Stimulated activated CD4-positive, alpha-beta T cell treated with anti-CD3 and anti-CD28 coated beads, Interleukin-4, amount 100 ng/mL, for 48 hours (primary cell): ENCODE measurements at regions not wholly inside any gene's neighbourhood (a gene's known extent, or its start where the extent isn't known, plus 50 kb on each side); places are given as distances from the start of the nearest gene placed in this dataset.

ENCODE experiments used
- DNase-seq, 2 donors: peaks; one replicate each; pipeline ENCODE4 v3.0.0-alpha.2; 2020; ENCODE audit warnings: low read depth in 2 of 2

DNA sequence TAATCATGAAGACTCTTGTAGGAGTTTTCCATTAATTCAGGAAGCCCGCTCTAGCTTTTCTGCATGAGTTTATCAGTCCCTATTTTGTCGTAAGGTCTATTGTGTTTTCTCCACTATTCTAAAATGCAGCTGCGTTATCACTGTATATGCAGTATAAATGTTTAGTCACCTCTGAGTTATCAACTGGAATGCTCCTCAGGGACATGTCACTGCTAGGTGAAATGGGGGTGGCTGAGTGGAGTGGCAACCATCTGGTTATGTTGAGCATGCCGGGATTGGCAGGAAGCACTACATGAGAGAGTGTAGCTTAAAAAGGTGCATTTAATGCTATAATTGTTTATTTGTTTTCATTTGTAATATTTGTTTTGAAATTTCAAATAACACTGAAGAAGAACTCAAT is 285.2 kb upstream of the ELAC2 start:
- DNase-seq, result no peak

DNA sequence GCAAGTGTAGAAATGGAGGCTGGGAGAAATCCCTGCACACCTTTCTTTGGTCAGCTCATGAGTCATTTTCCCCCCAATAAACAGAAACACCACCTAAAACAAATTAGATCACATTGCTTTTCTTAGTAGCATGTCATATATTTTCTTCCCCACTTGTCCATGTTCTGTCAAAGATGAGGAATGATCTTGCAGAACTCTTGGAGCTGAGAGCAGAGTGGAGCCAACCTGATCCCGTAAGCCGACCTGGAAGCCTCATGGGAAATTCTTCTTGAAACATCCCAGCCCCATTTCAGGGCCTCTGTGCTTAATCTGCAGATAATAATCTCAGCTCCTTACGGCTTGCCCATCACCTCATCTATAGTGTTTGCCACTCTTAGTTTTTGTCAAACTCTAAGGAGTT is 284.6 kb upstream of the ELAC2 start:
- no peak for DNase-seq

DNA sequence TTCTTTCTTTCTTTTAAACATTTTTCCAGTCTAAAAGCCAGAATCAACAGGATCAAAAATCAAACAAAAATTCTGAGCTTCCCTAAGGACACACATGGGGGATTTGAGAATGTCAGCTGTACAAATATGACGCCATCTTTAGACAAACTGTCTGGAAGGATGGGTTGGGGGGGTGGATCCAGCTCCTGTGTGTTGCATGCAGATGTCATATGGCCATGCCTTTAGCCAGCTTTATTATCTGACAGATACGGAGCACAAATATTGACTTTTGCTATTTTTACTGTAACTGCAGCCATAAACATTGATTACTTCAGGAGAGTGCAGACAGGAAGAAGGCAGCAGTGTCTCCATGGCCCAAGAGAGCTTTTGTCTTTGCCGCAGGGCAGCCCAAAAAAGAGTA is 279.4 kb upstream of the ELAC2 start:
- no peak for DNase-seq

DNA sequence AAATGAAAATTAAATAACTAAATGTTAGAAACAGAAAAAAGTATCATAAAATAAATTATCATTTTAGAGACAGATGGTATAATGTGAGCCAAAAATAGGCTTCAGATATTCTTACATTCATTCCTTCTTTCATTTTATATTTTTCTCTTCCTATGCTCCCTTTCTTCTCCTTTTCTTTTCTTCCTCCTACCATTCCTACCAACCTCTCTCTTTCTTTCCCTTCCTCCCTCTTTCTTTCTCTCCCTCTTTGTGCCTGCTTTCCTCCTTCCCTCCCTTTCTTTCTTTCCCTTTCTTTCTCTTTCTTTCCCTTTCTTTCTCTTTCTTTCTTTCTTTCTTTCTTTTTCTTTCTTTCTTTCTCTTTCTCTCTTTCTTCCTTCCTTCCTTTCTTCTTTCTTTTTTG is 275.6 kb upstream of the ELAC2 start:
- no peak for DNase-seq

DNA sequence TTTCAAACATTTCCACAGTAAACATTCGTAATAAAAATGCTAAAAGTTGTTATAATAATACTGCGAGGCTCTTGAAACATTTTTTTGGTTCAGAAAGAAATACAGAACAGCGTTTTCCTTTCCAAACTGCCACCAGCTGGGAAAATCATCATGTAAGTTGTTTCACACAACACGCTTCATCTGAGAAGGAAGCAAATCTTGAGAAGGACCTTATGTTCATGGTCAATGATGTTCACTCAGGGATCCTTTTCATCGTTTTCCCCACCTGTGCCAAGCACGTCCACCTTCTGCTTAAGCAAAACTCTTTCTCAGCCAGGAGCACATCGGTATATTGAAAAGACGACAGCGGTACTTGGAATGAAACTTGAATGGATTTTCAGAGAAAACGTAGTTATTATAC is 274.5 kb upstream of the ELAC2 start:
- DNase-seq, result no peak

DNA sequence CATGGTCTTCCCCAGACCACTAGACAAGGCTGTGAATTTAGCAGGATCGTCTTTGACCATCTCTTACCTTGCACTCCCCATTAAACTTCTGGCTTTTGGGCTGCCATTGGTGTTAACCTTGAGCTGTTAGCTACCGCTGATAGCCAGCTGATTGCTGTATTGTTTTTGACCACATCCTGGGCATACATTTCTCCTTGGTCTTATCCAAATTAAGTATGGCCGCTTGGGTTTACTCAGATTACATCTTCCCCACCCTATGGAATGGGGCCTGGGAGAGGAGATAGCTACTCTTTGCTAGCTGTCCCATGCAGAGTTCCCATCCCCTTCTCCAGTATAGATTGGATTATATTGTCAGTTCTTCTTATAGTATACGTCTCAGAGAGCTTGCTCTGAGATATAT is 270.4 kb upstream of the ELAC2 start:
- DNase-seq, result no peak

DNA sequence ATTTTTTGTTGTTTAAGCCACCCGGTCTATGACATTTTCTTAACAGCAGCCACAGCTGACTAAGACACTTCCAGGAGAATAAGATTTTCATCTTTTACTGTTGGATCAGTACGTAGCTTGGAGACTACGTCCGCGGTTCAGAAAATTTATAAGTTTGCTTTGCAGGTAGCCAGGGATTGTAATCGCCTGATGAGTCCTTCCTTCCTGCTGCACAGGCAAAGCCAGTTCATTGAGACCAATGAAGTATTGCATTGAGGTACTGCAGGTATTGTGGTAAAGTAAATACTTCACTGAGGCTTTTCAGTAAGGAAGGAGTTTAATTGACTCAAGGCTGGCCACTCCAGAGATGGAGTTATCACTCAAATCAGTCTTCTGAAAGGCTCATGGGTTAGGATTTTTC is 269.4 kb upstream of the ELAC2 start:
- DNase-seq, result no peak

DNA sequence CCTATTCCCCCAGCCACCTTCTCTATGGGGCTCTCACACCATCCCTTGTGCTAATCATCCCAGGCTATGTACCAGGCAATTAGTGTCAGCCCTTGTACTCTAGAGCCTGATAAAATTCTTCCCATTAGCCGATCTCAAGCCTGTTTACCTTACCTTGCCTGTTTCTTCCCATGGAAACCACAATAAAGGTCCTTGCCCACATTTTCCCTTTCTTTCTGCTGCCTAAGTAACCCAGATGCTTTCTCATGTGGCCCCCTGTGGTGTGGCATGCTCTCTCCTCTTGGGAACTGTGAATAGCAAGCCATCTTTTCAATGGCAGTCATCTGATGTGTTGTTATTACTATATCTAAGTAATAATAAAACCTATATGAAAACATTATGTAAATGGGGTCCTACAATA is 265.8 kb upstream of the ELAC2 start:
- DNase-seq, result no peak

DNA sequence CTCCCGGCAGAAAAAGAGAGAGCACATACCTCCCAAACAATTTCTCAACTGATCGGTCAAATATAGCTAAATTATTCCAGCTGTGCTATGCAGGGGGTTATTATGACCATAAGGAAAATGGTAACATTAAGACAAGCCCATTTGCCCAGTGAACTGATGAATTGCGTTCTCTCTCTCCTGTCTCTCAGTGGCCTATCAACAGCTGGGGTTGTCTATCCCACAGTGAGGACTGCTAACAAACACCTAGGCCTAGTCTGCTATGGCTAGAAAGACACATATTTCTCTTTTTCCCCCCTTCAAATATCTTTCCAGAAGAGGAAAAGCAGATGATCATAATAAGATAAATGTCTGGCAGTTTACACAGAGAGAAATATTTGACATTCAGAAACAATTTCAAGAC is 263.8 kb upstream of the ELAC2 start:
- DNase-seq, result no peak

DNA sequence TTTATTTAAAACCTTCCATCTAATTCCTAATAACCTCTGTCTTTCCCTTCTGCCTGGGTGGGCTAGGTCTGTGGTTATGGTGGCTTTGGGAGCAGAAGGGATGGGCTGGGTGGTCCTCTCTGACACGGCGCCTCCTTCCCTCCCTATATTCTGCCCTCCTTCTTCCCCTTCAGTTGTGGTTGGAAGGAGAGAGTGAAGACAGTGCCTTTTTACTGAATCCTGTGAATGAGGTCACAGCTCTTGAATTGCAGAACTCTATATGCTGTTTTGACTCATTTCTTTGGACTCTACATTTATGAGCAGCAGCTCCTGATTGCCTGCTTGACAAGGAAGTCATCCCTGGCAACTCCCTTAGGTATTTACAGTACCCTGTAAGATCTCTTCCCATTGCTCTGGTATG is 256.0 kb upstream of the ELAC2 start:
- DNase-seq, result no peak

DNA sequence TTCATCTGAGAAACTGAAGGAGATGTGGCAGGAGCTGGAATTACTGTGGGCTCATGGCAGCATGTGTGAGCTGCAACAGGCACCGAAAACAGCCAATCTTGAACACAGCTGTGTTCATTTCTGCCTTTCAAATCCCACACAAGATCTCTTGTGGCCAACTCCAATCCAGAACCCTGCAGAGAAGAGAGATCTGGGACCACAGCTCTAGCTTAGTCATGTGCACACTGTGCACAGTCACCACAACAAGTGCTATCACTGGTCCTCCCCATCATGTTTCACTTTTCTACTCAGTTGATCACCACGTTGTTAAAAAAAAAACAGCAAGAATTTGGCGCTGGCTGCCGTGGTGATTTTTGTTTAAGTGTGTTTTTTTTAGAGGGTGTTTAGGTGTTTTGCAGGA is 254.5 kb upstream of the ELAC2 start:
- no peak for DNase-seq

DNA sequence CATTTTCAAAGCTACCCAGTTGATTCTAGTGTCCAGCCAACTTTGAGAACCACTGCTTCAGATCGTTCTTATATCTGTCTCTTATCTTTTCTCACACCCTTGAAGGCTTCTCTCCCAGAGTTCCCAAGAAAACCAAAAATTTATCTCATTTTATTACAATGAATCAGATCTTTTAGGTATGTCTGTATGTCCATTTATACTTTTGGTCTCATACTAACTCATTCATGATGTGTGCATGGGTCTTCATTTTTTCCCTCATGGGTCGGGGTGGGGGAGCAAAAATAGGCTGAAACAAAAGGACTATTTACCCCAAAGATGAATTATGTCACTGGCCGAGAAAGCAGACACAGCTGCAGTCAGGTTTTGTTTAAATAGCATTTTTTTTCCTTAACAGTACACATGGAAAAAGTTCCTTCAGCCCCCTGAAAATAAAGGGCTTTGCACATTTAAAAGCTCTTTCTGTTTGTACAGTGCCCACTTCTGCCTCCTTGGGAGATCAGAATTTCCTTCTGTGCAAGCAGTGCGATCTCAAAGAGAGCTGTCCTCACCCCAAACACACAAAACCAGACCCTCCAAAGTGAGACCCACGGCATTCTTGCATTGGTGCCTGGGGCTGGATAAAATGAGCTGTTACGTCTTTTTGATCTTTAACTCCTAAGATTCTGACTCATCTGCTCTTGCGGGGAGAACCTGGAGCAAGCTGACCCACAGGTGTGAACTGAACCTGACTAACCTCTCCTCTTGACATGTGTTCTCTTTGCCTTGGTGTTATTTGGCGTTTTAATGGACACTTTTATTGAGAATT is 251.2 kb upstream of the ELAC2 start:
- no peak for DNase-seq

DNA sequence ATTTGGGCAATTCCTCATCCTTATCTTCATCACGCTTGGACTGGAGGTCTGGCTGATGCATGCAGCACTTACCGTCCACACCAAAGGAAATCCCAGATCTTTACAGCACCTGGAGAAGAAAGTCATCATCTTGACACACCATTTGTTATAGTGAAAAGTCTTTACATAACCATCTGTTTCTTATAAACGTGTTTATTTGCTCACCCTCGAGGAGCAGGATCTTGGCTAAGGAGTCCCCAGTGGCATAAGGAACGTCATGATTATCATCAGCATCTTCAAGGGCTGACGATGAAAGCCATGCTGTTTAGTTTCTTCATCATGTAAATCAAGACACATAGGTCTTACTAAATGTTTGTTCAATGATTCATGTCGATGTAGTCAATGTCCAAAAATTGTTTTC is 248.8 kb upstream of the ELAC2 start:
- DNase-seq, result no peak

DNA sequence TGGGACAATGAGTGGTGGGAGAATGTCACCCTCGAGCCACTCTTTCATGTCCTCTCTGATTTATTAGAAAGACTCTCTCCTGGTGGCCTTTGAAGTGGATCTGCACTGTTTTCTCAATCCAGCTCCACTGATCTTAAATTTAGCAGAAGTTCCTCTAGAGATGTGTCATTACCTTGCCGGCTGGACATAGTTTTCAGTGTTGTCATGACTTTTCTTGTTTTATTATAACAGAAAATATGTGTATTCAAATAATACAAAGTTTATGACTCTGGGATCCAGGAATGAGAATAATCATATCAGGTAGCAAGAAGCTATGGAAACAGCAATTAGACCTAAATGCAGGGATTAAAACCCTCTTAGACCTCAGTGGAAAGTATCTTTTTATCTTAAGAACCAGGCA is 247.5 kb upstream of the ELAC2 start:
- no peak for DNase-seq

DNA sequence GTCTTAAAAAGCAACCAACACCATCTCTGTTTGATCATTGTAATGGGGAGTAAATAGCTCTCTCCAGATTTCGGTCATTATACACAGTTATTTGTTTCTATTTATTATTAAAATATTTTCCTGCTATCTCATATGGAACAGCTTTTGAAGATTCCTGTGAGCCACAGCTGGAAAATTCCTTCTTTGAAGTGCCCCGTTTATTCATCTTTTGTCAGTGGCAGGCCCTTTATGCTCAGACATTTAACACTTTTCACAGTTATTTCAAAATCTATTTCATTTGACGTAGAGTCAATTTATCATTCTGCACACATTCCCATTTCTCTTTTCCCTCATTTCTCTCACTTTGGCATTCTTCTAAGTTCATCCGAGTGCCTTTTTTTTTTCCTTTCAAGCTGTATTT is 245.9 kb upstream of the ELAC2 start:
- DNase-seq, result no peak

DNA sequence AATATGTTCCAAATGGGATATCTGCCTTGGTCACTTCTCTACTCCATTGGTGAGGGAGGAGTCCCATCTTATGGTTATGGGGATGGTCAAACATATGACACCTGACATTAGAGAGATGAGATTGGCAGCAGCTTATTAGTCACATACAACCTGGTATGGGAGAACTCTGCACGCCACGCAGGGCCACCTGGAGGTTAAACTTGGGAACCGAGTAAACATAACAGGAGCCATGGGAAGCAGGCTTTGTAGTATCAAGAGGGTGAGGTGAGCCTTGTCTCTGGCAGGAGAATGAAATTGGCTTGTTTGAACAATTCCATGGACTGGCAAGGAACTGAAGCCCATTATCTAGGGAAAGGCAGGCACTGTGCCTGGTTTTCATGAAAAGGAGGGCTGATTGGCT is 238.7 kb upstream of the ELAC2 start:
- no peak for DNase-seq

DNA sequence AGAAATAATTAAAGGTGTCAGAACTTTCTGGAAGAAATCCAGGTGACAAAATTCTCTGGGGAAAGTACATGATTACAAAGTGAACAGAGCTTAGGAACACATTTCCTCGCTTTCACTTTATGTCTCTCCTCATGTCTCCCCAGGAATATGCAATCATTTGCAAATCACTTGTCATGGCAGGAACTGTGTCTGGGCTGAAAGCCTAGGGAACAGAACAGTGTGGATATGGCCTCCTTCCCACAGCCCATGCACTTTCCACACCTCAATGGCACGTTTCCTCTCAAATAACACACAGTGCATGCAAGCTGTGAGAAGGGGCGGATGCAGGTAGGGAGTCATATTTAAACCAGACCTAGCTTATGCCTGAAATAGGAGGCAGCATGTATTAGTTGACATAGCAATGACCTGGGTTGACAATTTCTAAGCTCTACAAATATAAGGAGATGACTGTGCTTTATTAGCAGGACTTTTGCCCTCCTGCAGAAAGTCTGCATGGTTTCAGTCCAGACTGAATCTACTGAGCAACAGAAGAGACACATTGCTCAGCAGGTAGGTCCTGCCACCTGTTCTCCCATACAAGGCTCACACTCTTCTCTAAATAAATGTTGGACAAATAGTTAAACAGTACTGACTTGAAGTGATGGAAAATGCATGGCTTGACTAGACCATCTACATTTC is 236.0 kb upstream of the ELAC2 start:
- DNase-seq, result no peak

DNA sequence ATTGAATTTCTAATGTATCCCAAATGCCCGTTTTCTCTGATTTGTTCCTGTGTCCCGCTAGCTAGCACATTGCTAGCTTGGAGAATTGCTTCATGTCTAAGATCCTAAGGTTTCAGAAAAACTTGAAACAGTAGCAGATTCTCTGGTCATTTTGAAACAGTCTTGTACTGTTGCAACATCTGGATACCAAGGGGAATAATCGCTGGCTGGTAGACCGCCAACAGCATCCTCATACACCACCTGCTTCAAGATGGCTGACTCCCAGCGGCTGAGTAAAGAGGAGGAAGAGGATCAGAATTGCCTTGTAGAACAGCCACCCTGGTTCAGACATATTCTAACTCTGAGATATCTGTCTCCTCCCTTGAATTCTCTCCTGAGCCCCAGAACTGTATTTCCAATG is 226.7 kb upstream of the ELAC2 start:
- DNase-seq, result no peak

DNA sequence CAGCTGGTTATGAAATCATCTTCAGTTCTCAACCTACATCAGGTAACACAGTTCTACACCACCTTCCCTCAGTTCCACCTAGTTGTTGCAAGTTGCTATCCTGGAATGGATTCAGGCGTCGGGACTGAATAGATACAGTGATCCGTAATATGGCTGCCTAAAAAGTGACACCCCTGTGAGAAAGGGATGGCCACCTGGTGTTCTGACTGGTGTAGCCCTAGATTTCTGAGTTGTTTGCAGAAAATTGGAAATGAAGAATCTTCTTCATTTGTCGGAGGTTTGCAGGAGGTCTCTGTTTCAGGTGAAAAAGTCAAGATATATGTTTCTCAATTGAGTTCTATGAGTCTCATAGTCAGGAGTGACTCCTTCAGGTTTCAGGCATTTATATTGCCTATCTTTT is 225.8 kb upstream of the ELAC2 start:
- no peak for DNase-seq

DNA sequence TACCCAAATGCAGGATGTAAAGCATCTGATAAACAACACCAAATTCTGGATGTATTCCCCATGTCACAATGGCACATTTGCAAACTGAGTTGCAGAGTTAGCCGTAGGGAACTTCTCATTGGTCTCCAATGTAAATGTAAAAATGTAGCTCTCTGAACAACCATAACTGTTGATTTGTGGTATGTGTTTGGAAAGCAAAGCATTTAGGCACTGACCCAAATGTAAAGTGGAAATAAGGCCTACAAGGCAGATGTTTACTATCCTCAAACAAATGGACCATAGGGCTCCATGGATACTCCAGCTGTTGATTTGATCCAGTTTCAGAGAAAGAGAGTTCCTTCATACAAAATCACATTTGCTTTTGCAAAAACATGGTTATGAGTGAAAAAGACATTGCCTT is 223.0 kb upstream of the ELAC2 start:
- DNase-seq, result no peak

DNA sequence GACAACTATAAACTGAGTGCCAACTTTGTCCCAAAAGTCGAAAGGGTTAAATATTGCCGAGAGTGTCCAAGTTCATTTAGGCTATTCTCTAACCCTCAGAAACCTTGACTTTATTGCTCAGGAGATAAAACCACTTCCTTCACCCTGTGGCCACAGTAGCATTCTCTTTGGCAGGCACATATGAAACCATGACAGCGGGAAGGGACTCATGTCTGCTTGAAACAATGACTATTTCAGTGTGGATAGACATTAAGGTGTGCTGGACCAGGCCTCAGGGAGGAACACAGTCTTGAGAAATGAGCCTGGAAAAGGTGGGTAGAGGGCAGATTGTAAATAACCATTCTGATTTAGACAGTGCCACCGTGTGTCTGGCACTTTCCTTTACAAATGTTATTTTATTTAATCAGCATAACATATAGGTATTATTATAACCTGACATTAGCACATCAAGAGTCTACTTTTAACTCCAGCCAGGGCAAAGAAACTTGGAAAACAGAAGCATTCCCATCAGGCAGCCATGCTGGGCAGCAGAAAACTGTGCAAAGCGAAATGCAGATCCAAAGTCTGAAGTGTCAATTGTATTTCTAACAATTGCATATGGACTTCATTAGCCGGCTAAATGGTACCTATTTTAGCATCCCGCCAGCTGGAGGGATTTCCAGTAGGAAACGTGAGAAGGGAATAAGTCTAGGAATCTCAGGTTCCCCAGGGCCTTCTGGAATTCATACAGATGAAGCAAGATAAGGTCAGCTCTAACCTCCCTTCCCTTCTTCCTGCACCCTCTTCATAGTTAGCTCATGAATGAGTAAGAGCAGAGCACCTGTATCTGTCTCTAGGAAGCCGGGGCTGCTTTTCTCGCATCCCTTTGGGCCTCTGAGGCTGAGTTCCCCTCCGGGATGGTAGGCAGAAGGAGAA is 212.8 kb upstream of the ELAC2 start:
- DNase-seq, result no peak

DNA sequence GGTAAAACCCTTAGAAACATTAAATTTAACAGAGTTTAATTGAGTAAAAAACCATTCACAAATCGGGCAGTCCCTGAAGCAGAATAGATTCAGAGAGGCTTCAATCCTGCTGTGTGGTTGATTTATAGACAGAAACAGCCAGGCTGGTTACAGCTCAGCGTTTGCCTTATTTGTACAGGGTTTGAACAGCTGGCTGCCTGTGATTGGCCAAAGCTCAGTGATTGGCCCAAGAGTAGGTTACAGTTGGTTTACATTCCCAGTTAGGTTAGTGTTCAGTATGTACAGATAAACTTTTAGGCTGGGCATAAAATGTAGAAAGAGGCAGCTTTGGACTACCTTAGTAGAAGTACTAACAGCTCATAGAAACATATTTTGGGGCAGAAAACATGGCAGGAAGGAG is 210.4 kb upstream of the ELAC2 start:
- DNase-seq, result no peak

DNA sequence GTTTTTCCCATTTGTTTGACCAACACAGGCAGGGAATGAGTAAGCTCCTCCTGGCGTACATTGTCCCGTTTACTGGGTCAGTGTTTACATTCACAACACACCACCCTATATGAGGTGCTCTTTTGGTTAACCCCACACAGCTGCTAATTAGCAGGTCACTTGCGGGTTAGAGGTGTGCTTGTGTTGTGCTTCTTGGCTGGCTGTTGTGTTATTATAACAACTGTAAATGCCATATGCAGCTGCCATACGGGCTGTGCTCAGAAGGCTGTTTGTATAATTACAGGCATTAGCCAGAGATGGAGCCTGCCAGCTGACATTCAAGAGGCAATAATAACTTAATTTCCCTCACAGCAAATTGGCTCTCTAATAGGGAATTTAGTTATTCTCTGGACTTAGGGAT is 205.1 kb upstream of the ELAC2 start:
- DNase-seq, result no peak
